GM06990 (cell line): ENCODE measurements at regions not wholly inside any gene's neighbourhood (a gene's known extent, or its start where the extent isn't known, plus 50 kb on each side); places are given as distances from the start of the nearest gene placed in this dataset.

Experiments used
- DNase-seq: peaks from one replicate; pipeline ENCODE4 v3.0.0-alpha.2; 2011; ENCODE audit not compliant: insufficient read length; ENCODE audit errors: extremely low read depth
- H3K27me3 ChIP-seq: replicated peaks from 2 replicates; pipeline ENCODE4 v1.6.0; 2011; ENCODE audit warnings: low read length; ENCODE audit not compliant: control insufficient read depth, insufficient read depth
- H3K36me3 ChIP-seq: 2 replicates; pipeline ENCODE4 v1.5.1; 2011; ENCODE audit warnings: low read length; ENCODE audit not compliant: control insufficient read depth, insufficient read depth
- H3K4me3 ChIP-seq: replicated peaks from 2 replicates; pipeline ENCODE4 v1.5.1; 2011; ENCODE audit warnings: low read depth, mild to moderate bottlenecking, control low read depth, low read length
- CTCF ChIP-seq: IDR thresholded peaks from 2 replicates; pipeline ENCODE4 v1.5.1; 2011; ENCODE audit warnings: low read length, control low read depth, mild to moderate bottlenecking, inconsistent platforms; ENCODE audit not compliant: insufficient read depth, poor library complexity, severe bottlenecking

DNA sequence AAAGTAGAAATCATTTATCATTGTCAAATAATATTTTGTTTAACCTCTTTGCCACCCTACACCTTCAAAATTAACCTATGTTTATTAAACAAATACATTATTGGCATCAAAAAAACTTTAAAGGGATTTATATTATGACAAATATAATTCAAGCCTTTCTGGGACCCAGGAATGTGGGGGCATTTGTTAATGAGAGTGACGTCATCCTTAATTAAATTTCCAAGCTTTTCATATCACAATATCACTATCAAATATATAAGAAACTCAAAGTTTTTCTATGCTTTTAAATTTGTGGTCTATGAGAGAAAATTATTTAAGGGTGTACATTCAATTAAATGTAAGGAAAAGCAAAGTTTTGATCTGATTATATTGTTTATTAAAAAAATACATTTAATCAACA lies 307.4 kb upstream of the POU3F3 start:
- no peak for DNase-seq
- H3K4me3 ChIP-seq, result no peak overlapping the region
- H3K27me3 ChIP-seq, result no peaks in the 10 kb centered on the region
- no peaks in the 10 kb centered on the region for H3K36me3 ChIP-seq
- TF ChIP-seq CTCF, result no peak

- Histone ChIP-seq H3K27me3 (no peaks in the 10 kb centered on the region), H3K36me3 (no peaks in the 10 kb centered on the region), H3K4me3 (no peak overlapping the region)
- DNase-seq, result no peak
- TF ChIP-seq CTCF, result no peak
Measured at GRCh38 chr2:104547221-104547620, 306.7 kb upstream of the POU3F3 start.

GRCh38 chr2:104561251-104561650 lies 292.7 kb upstream of the POU3F3 start:
- H3K36me3 ChIP-seq, result no peaks in the 10 kb centered on the region
- TF ChIP-seq CTCF, result no peak
- no peak overlapping the region for H3K4me3 ChIP-seq
- DNase-seq, result no peak
- H3K27me3 ChIP-seq, result no peaks in the 10 kb centered on the region

- Histone ChIP-seq H3K27me3 (no peaks in the 10 kb centered on the region), H3K4me3 (no peak overlapping the region), H3K36me3 (no peaks in the 10 kb centered on the region)
- DNase-seq, result no peak
- no peak for TF ChIP-seq CTCF
Measured at GRCh38 chr2:104562537-104562936, 291.4 kb upstream of the POU3F3 start.

DNA sequence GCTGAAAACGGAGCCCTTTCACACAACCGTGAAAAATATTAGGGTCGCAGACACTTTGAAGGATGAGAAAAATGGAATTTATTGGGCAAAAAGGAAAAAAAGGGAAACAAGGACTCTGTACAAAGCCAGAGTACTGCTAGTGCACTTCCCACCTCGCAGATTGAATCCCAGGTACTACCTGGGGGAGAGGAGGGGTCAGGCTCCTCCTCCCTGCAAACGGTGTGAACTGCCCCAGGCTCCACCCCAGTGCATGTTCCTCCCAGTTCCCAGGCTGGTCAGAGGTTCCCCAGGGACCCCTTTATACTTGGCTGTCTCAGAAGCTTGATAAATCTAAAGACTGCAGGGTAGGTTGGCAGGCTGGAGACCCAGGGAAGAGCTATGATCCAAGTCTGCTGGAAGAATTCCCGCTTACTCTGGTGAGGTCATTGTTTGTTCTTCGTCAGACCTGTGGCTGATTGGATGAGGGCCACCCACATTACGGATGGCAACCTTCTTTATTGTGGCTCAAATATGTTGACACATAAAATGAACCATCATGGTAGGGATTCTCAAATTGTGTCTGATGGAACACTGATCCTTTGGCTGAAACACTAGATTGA lies 290.4 kb upstream of the POU3F3 start:
- H3K27me3 ChIP-seq, result no peaks in the 10 kb centered on the region
- TF ChIP-seq CTCF, result no peak
- no peak for DNase-seq
- no peaks in the 10 kb centered on the region for H3K36me3 ChIP-seq
- H3K4me3 ChIP-seq, result no peak overlapping the region

GRCh38 chr2:104568247-104568646 lies 285.7 kb upstream of the POU3F3 start:
- no peaks in the 10 kb centered on the region for H3K27me3 ChIP-seq

More at GRCh38 chr2:104568247-104568646, 285.7 kb upstream of the POU3F3 start:
- no peaks in the 10 kb centered on the region for H3K36me3 ChIP-seq
- no peak for DNase-seq
- no peak overlapping the region for H3K4me3 ChIP-seq
- no peak for TF ChIP-seq CTCF
